Progenitor cell of endocrine pancreas (in vitro differentiated cells): ENCODE measurements at regions not wholly inside any gene's neighbourhood (a gene's known extent, or its start where the extent isn't known, plus 50 kb on each side); places are given as distances from the start of the nearest gene placed in this dataset.

Source experiments
- DNase-seq: peaks from one replicate; pipeline ENCODE4 v3.0.0; 2021; ENCODE audit warnings: low spot score; ENCODE audit not compliant: unreplicated experiment
- H3K27ac Mint-ChIP-seq: 2 replicates; pipeline ENCODE4 v1.8.0; 2021; ENCODE audit warnings: mild to moderate bottlenecking, moderate library complexity, mixed read lengths
- H3K27me3 Mint-ChIP-seq: 2 replicates; pipeline ENCODE4 v1.8.0; 2021; ENCODE audit warnings: mixed read lengths
- H3K36me3 Mint-ChIP-seq: 2 replicates; pipeline ENCODE4 v1.8.0; 2022; ENCODE audit warnings: mixed read lengths; ENCODE audit not compliant: insufficient read depth
- H3K4me1 Mint-ChIP-seq: 2 replicates; pipeline ENCODE4 v1.8.0; 2021; ENCODE audit warnings: low read depth, mixed read lengths
- H3K4me3 Mint-ChIP-seq: 2 replicates; pipeline ENCODE4 v1.8.0; 2021; ENCODE audit warnings: low read depth, mild to moderate bottlenecking, moderate library complexity, mixed read lengths
- H3K9me3 Mint-ChIP-seq: 2 replicates; pipeline ENCODE4 v1.8.0; 2021; ENCODE audit warnings: low read depth, mixed read lengths
- CTCF ChIP-seq: fragments of 200-600 bp; sonication (generic); IDR thresholded peaks from one replicate; pipeline ENCODE4 v1.5.0; 2021; ENCODE audit warnings: antibody characterized with exemption, mild to moderate bottlenecking; ENCODE audit not compliant: unreplicated experiment

- no peak for TF ChIP-seq CTCF
- no peaks in the 10 kb centered on the region for H3K4me1 Mint-ChIP-seq
- DNase-seq = no peak
- H3K27ac Mint-ChIP-seq = no peak overlapping the region
- peaks cover 11% of the 10 kb centered on the region for H3K9me3 Mint-ChIP-seq
- no peaks in the 10 kb centered on the region for H3K36me3 Mint-ChIP-seq
- no peak overlapping the region for H3K4me3 Mint-ChIP-seq
- H3K27me3 Mint-ChIP-seq = no peaks in the 10 kb centered on the region
These were observed 656.2 kb downstream of the FRK start for GRCh38 chr6:115404446-115404845.

- Mint-ChIP-seq H3K36me3 (no peaks in the 10 kb centered on the region), H3K27me3 (no peaks in the 10 kb centered on the region), H3K4me1 (peaks cover 11% of the 10 kb centered on the region), H3K9me3 (peaks cover 15% of the 10 kb centered on the region), H3K27ac (no peak overlapping the region), H3K4me3 (no peak overlapping the region)
- DNase-seq = no peak
- no peak for TF ChIP-seq CTCF
These were observed 662.1 kb downstream of the FRK start for GRCh38 chr6:115398607-115399006.

GRCh38 chr6:115396112-115396906 lies 664.4 kb downstream of the FRK start:
- no peak for DNase-seq
- peak overlapping the region; percentile 54 for H3K27ac Mint-ChIP-seq
- H3K36me3 Mint-ChIP-seq = peaks cover 6% of the 10 kb centered on the region
- no peaks in the 10 kb centered on the region for H3K27me3 Mint-ChIP-seq
- H3K4me3 Mint-ChIP-seq = no peak overlapping the region
- peaks cover 23% of the 10 kb centered on the region for H3K9me3 Mint-ChIP-seq
- H3K4me1 Mint-ChIP-seq = peaks cover 11% of the 10 kb centered on the region
- TF ChIP-seq CTCF = no peak

- DNase-seq = no peak
- Mint-ChIP-seq H3K27me3 (no peaks in the 10 kb centered on the region), H3K9me3 (peaks cover 37% of the 10 kb centered on the region), H3K4me3 (no peak overlapping the region), H3K4me1 (peaks cover 11% of the 10 kb centered on the region), H3K27ac (no peak overlapping the region), H3K36me3 (peaks cover 13% of the 10 kb centered on the region)
- TF ChIP-seq CTCF = no peak
These were observed 666.9 kb downstream of the FRK start for GRCh38 chr6:115393821-115394220.

- Mint-ChIP-seq H3K27me3 (no peaks in the 10 kb centered on the region), H3K36me3 (peaks cover 2% of the 10 kb centered on the region), H3K4me3 (no peak overlapping the region), H3K27ac (no peak overlapping the region), H3K4me1 (peaks cover 2% of the 10 kb centered on the region), H3K9me3 (peaks cover 12% of the 10 kb centered on the region)
- TF ChIP-seq CTCF = no peak
- DNase-seq = no peak
These were observed 690.5 kb downstream of the FRK start for GRCh38 chr6:115370202-115370601.
